ENCODE measurements at regions not wholly inside any gene's neighbourhood (a gene's known extent, or its start where the extent isn't known, plus 50 kb on each side); places are given as distances from the start of the nearest gene placed in this dataset.

- TF ChIP-seq, protein P1, sequence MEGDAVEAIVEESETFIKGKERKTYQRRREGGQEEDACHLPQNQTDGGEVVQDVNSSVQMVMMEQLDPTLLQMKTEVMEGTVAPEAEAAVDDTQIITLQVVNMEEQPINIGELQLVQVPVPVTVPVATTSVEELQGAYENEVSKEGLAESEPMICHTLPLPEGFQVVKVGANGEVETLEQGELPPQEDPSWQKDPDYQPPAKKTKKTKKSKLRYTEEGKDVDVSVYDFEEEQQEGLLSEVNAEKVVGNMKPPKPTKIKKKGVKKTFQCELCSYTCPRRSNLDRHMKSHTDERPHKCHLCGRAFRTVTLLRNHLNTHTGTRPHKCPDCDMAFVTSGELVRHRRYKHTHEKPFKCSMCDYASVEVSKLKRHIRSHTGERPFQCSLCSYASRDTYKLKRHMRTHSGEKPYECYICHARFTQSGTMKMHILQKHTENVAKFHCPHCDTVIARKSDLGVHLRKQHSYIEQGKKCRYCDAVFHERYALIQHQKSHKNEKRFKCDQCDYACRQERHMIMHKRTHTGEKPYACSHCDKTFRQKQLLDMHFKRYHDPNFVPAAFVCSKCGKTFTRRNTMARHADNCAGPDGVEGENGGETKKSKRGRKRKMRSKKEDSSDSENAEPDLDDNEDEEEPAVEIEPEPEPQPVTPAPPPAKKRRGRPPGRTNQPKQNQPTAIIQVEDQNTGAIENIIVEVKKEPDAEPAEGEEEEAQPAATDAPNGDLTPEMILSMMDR (IDR thresholded peaks at IDR 0.05; ENCODE audit: low read depth, low read length) = no peak
- Histone ChIP-seq H3K9me3 (ENCODE audit: severe bottlenecking) (peaks cover 5% of the 10 kb centered on the region), H3K4me3 (ENCODE audit: low read depth, low read length) (no peak overlapping the region), H3K27ac (no peak overlapping the region), H3K27me3 (ENCODE audit: insufficient read depth, low read depth, severe bottlenecking) (no peaks in the 10 kb centered on the region), H3K36me3 (no peaks in the 10 kb centered on the region)
- no peak for DNase-seq
These were observed 285.9 kb upstream of the ARSJ start for GRCh38 chr4:114265342-114265741.

DNA sequence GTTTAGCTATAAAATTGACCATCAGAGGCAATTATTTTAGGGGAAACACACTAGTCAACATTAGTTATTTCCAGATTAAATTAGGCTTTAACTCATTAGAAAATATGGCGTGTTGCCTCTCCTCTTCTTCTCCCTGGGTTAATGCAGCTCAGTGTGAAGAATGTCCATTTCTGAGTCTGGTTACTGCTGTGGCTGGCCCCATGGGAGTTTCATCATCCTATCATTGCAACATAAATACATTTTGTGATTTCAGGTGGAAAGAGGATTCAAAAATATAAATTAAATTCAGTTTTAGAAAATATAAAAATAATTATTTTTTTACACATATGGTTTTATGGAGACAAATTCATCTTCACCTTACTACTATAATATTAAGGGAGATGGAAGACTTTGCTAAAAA, 288.5 kb upstream of the ARSJ start:
- Histone ChIP-seq H3K27me3 (ENCODE audit: insufficient read depth, low read depth, severe bottlenecking) (no peaks in the 10 kb centered on the region), H3K27ac (no peak overlapping the region), H3K36me3 (no peaks in the 10 kb centered on the region), H3K4me3 (ENCODE audit: low read depth, low read length) (no peak overlapping the region), H3K9me3 (ENCODE audit: severe bottlenecking) (no peaks in the 10 kb centered on the region)
- no peak for DNase-seq
- TF ChIP-seq, protein P1 (IDR thresholded peaks at IDR 0.05; ENCODE audit: low read depth, low read length) = no peak

- no peak for DNase-seq
- H3K27ac ChIP-seq = no peak overlapping the region
- H3K4me3 ChIP-seq (ENCODE audit: low read depth, low read length) = no peak overlapping the region
- no peaks in the 10 kb centered on the region for H3K36me3 ChIP-seq
- H3K27me3 ChIP-seq (ENCODE audit: insufficient read depth, low read depth, severe bottlenecking) = no peaks in the 10 kb centered on the region
- no peaks in the 10 kb centered on the region for H3K9me3 ChIP-seq (ENCODE audit: severe bottlenecking)
- TF ChIP-seq, protein P1 (IDR thresholded peaks at IDR 0.05; ENCODE audit: low read depth, low read length) = no peak
These were observed 291.6 kb upstream of the ARSJ start for GRCh38 chr4:114271031-114271430.

DNA sequence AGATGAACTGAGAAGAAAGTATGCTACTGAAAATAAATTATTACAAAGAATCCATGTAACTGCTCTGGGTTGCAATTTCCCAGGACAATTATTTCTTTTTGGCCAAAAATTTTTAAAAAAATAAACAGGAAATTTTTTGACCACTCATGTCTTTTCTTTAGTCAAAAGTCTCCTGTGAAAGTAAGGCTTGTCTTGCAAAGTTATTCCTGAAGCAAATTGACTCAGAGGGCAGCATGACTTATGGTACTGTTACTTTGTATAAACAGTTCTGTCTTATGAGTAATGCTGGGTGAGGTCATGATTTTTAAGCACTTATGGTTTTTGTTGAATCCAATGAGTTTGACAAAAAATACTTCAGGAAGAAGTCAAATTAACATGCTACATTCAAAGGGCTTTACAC, 292.8 kb upstream of the ARSJ start:
- Histone ChIP-seq H3K27me3 (ENCODE audit: insufficient read depth, low read depth, severe bottlenecking) (no peaks in the 10 kb centered on the region), H3K4me3 (ENCODE audit: low read depth, low read length) (no peak overlapping the region), H3K9me3 (ENCODE audit: severe bottlenecking) (no peaks in the 10 kb centered on the region), H3K27ac (no peak overlapping the region), H3K36me3 (no peaks in the 10 kb centered on the region)
- DNase-seq = no peak
- TF ChIP-seq, protein P1 (IDR thresholded peaks at IDR 0.05; ENCODE audit: low read depth, low read length) = no peak

DNA sequence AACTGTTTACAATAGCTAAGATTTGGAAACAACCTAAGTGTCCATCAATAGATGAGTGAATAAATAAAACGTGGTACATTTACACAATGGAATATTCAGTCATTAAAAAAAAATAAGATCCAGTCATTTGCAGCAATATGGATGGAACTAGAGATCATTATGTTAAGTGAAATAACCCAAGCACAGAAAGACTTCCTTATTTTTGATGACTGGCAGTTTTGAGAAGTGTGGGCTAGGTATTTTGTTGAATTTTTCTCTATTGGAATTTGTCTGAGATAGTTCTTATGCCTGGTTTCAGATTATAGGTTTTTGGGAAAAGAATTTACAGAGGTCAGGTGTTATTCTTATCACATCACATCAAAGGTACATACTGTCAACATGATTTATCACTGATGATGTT, 293.8 kb upstream of the ARSJ start:
- H3K4me3 ChIP-seq (ENCODE audit: low read depth, low read length) = no peak overlapping the region
- no peaks in the 10 kb centered on the region for H3K27me3 ChIP-seq (ENCODE audit: insufficient read depth, low read depth, severe bottlenecking)
- no peaks in the 10 kb centered on the region for H3K9me3 ChIP-seq (ENCODE audit: severe bottlenecking)
- no peak overlapping the region for H3K27ac ChIP-seq
- no peak for DNase-seq
- TF ChIP-seq, protein P1 (IDR thresholded peaks at IDR 0.05; ENCODE audit: low read depth, low read length) = no peak
- no peaks in the 10 kb centered on the region for H3K36me3 ChIP-seq

GRCh38 chr4:114277690-114278089, 298.2 kb upstream of the ARSJ start:
- H3K9me3 ChIP-seq (ENCODE audit: severe bottlenecking) = no peaks in the 10 kb centered on the region
- TF ChIP-seq, protein P1 (IDR thresholded peaks at IDR 0.05; ENCODE audit: low read depth, low read length) = no peak
- no peak overlapping the region for H3K27ac ChIP-seq
- H3K4me3 ChIP-seq (ENCODE audit: low read depth, low read length) = no peak overlapping the region
- no peaks in the 10 kb centered on the region for H3K36me3 ChIP-seq
- no peak for DNase-seq
- H3K27me3 ChIP-seq (ENCODE audit: insufficient read depth, low read depth, severe bottlenecking) = no peaks in the 10 kb centered on the region

Measured in WERI-Rb-1 (cell line).